GM21723 (cell line): ENCODE measurements at regions not wholly inside any gene's neighbourhood (a gene's known extent, or its start where the extent isn't known, plus 50 kb on each side); places are given as distances from the start of the nearest gene placed in this dataset.
A peak's percentile ranks its signal among the peaks of the same experiment; 100 is the strongest.
"Not testable (repeated sequence)": the region's sequence is repeated elsewhere in the genome, so short reads cannot be mapped to it uniquely, and the experiment has no call there.

Experiments used
- ATAC-seq: cut with Tn5 transposase; IDR thresholded peaks from one replicate; pipeline ENCODE4 v1.9.1; 2021; ENCODE audit warnings: mild to moderate bottlenecking, moderate library complexity; ENCODE audit not compliant: unreplicated experiment

DNA sequence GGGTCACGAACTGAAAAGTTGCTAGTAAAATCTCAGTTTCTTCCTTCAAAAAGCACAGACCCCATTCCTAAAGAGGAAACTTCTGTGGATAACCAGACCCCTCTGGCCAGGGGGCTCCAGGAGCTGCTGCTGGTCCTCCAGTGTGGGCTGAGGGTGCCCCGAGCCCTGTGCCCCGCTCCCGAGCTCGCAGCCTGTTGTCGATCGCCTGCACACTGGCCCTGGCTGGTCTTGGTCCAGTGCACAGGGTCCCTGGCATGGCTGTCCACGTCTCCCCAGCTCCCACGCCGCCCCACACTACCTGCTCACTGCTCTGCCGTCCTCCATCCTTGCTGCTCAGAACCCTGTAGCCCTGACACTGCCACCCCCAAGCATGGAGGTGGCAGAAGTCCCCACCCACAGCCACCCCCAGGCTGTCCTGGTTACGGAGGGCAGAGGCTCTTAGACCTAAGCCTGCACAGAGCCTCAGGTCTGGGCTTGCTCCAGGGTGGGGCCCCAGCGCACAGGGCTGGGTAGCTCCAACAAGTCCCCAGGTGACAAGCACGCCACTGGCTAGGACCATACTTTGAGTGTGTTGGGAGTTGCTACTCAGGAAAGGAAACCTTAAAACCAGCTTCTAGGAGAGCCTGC lies 87.0 kb downstream of the PLXNA1 start:
- ATAC-seq = no peak

DNA sequence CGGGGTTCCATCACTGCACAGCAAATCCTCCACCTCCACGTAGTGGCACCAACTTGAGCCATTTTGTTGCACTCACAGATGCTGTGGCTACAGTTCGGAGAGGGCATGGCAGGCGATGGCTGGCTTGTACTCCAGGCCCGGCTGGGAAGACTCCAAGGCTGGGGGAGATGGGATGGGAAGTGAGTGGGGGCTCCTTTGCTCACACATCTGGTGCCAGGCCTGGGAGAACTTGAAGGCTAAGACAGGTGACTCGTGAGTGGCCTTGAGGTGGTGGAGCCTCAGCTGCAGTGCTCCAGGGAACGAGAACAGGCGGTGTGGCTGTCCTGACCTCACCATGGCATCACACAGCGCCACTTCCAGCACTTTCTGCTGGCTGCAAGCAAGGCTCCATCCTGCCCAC lies 87.9 kb downstream of the PLXNA1 start:
- no peak for ATAC-seq

- no peak for ATAC-seq
Measured at GRCh38 chr3:127071597-127072001, 88.7 kb downstream of the PLXNA1 start.

DNA sequence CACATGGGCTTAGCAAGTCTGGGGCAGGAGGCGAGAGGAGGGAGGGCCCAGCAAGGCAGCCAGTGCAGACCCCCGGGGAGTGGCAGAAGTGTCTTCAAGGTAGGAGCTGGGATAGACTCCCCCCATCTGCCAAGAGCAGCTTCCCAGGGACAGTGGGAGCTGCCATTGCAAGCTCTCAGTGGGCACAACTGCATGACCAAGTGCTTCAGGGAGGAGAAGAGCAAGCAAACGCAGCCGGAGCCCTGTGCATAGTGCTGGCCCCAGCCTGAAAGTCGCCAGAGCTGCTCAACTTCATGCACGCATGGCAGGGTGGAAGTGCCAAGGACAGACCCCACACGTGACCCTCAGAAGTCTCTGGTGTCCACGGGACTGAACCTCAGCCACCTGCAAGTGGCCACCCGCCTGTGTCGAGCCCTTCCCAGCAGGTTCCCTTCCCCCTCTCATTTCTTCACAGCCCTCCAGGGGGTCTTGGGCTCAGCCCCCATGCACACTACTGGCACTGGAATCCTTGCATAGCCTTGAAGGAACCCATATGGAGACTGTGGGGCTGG lies 89.4 kb downstream of the PLXNA1 start:
- no peak for ATAC-seq

DNA sequence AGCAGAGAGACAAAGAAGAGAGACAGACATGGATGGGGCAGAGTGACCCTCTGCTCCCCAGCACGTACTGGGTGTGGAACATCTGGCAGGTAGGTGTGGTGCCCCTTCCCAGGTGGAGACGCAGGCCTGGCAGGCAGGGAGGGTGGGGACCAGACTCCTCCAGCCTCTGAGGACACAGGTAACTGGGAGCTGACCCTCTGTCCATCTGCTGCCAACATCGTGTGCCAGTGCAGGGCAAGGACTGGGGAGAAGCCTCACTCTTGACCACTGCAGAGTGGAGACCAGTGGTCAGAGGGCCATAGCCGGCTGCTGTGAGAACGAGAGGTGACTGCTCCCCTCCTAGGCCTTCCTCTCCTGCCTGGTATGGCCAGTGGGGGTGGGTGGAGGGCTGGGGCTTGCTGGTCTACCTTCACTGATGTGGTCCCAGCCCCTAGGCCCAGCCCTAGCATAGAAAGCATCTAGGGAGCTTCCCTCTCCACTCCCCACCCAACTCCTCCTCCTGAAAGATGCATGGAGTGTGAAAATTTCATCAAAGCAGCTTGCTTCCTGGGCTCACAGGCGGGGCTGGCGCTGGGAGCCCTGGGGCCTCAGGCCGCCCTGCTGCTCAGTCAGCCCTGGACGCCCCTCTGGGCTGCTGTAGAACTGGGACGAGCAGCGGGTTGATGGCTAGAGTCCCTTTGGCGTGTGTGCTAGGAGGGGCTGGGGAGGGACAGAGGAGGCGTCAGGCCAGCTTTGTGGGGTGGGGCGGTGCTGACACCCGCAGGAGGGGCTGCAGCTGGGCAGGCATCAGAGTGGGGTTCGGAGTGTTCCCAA lies 90.3 kb downstream of the PLXNA1 start:
- no peak for ATAC-seq

DNA sequence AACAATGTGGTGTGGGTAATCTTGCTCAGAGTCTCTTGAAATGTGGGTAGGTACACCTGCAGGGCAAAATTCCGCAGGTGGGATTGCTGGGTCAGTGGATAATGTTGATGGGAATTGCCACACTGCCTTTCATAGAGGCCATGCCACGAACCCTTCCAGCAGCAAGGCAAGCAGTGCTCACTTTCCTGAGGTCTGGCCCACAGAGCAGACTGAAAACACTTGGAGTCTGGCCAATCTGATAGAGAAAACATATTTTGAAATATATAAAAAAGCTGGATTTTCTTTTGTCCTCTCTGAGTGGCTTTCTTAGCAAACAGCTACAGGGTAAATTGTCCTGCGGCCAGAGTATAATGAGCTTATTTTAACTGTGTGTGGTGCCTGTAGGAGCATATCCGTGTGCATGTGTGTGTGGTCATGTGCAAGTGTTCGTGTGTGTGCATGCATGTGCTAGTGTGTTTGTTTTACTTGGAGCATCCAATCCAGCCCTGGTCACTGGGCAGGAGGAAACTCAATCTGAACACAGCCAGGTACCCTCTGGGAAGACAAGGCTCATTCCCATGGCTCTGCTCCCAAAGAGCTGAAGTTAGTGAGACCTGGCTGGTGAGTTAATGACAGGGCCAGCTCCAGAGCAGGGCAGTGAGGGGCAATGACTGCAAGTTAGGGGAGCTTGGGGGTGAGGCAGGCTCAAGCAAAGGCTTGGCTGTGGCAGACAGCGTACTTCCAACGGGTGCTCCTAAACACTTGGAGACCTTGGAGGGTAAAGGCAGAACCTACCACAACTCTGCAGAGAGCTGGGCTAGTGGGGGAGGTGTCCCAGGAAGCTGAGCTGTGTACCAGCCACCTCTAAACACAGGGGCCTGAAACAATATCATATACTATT lies 91.3 kb downstream of the PLXNA1 start:
- no peak for ATAC-seq

- ATAC-seq = peak; percentile 92
Measured at GRCh38 chr3:127074900-127075360, 92.0 kb downstream of the PLXNA1 start.

GRCh38 chr3:127076166-127076992 lies 93.5 kb downstream of the PLXNA1 start:
- ATAC-seq = not testable (repeated sequence)

DNA sequence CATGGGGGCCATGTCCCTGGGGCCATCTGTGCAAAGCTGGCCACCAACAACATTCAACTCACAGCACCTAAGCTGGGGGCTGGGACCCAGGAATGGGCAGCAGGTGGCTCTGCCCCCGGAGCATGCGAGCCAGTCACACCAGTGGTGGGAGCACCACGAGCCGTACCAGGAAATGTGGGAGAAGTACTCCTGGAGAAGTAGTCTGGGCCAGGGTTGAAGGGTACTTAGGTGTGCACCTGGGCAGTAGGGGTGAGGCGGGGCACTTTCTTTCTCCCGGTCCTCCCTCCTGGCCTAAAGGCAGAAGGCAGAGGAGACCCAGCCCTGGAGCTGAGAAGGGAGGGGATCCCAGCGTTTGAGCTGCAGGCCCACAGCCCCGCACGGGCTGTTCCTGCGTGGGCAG lies 94.2 kb downstream of the PLXNA1 start:
- no peak for ATAC-seq

DNA sequence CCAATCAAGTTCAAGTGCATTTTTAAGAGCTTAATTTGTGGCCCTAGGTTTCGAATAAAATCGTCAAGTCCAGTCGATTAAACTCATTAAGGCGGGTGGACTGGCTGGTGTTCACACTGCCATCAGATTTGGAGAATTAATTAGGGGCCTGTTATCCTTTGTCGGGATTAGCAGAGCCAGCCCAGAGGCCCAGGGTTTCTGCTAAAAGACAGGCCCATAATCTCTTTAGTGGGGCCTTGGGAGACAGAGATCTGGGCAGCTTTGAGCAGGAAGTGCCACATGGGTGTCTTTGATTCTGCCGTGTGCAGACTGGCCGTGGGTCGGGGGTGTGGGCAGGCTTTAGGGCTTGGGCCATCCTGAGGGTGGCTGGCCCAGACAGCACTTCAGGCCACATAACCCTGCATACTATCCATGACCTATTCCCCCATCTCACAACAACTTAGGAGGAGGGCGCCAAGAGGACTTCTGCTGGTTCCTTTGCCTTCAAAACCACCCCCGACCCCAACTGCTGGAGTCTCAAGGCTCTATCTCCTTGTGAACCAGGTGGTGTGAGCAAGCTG lies 94.7 kb downstream of the PLXNA1 start:
- no peak for ATAC-seq

GRCh38 chr3:127078626-127079025 lies 95.7 kb downstream of the PLXNA1 start:
- no peak for ATAC-seq

- ATAC-seq = no peak
Measured at GRCh38 chr3:127079211-127079610, 96.3 kb downstream of the PLXNA1 start.

DNA sequence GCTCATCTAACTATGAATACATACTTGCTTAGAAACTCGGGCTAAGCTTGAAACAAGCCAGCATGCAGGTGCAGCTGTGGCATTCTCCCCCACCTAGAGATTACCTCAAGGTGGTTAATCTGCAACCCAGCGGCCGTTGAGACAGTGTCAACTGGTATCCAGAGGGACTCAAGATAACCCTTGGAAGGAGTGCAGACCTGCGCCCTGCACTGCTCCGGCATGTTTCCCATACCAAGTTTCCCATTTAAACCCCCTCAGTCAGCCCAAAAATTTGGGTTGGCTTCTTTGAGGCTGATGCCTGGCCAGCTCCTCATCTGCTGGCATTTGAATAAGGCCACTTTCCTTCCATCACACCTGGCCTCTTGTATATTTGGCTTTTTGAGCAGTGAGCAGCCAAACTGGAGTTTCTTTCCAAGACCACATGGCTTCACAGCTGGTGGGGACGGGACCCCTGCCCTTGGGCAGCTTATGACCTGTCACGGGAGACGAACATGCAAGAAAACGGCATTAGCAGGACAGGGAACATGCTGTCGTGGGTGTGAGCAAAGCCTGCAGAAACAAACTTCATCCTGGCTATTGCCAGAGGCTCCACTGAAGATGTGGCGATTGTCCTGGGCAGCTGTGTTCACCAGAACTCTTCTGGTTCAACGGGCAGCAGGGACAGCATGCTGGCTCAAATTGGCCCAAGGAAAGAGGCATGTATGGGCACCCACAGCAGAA lies 98.2 kb downstream of the PLXNA1 start:
- ATAC-seq = no peak

- ATAC-seq = no peak
Measured at GRCh38 chr3:127082066-127082465, 99.2 kb downstream of the PLXNA1 start.

DNA sequence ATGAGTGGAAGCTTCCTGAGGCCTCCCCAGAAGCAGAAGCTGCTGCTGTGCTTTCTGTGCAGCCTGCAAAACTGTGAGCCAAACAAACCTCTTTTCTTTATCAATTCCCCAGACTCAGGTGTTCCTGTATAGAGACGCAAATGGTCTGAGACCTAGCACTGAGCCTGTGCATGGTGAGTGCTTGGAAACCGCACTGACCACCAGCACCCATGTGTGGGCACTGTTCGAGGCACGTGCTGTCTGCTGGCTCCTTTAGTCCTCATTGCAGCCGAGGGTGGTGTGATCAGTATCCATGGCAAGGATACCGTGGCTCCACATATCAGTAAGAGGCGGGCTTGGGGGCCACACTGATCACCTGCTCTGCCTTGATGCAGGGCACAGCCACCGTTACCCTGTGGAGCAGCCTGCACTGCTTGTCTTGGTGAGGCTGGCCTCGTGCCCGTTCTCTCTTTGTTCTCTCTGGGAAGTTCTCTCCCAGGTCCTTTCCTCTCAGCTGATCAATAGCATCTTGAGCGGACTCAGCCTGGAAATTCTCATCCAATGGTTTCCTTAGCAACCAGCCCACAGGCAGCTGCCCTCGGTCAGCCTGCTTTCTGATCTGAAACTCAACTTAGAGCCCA lies 101.0 kb downstream of the PLXNA1 start:
- ATAC-seq = no peak

DNA sequence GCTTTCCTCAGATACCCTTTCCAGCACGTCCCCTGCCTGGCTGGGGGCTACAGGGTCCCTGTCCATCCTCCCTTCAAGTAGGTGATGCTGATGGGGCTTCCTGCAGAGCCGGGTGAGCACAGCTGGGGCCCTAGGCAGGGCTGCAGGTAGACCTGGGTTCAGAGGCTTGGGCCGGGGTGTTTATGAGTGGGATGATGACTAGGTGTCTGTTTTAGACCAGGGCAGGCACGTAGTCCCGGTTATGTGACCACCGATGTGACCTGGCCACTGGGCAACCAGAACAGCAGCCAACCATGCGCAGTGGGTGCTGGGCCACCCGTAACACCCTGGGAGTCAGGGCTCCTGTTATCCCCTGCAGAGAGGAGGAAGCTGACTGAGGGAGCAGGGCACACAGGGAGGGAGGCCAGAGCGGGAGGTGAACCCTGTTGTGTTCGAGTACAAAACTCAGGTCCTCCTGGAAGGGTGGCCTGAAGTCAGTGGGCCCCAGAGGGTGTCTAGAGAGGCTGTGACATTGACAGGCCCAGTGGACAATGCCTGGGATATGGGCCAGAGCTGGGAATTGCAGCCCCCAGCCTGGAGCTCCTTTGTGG lies 101.6 kb downstream of the PLXNA1 start:
- no peak for ATAC-seq

DNA sequence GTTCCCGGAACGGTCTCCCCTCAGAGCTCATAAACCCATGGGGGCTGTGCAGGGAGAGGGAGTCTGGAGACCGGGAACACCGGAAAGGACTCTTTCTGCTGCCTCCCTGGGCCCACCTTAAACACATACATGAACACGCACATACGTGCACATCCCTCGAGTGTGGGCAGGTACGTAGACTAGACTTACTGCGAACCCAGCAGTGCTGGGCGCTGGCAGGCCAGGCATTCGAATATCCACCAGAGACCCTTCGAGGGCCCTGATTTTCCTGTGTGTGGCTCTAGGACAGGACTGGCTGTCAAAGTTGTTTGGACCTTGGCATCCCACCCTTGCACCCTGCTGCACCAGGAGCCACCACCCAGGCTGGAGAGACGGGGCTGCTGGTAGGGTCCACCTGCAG lies 102.7 kb downstream of the PLXNA1 start:
- no peak for ATAC-seq

DNA sequence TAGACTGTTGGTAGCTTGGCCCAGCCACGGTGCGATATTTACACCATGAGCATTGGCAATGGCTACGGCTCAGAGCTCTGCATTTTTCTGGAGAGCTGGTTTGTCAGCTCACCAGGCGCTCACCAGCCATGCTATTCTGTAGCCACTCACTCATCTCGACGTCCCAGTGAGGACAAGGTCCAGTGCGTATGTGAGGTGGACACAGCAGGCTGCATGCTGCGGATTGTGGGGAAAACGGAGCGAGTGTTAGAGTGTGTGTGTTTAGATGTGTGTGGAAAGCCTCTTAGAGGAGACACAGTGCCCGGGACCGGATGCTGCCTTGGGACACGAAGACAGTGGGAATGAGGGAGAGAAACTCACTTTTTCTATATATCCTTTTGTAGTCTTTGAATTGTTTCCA lies 103.7 kb downstream of the PLXNA1 start:
- ATAC-seq = not testable (repeated sequence)

DNA sequence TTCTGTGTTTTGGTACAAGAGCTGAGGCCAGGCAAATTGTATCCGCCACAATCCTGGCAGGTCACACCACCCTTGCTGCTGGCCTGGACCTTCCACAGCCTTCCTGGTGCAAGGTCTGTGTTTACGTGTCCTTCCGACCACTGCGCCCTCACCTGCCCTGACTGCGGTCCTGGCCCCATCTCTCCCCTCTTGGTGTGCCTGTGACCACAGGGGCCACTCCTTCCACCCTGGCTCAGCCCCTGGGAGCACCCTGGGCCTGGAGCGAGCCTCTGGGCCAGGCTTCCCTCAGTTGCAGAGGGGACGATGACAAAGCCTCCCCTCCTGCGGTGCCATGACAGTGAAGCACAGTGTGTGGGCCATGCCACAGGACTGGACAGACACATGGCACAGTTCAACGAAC lies 104.5 kb downstream of the PLXNA1 start:
- no peak for ATAC-seq
